ENCODE measurements at regions not wholly inside any gene's neighbourhood (a gene's known extent, or its start where the extent isn't known, plus 50 kb on each side); places are given as distances from the start of the nearest gene placed in this dataset.

GRCh38 chr9:115445655-115446054 lies 327.7 kb upstream of the TNC start:
- H3K9ac ChIP-seq (ENCODE audit: low read length), result no peak overlapping the region
- no peak overlapping the region for H2AFZ ChIP-seq (ENCODE audit: low read depth, low read length)
- no peaks in the 10 kb centered on the region for H3K36me3 ChIP-seq (replicated peaks; ENCODE audit: low read depth, low read length)
- no peaks in the 10 kb centered on the region for H4K20me1 ChIP-seq (ENCODE audit: insufficient read depth, low read length)
- H3K9me3 ChIP-seq (ENCODE audit: insufficient read depth, low read length), result no peaks in the 10 kb centered on the region
- H3K4me2 ChIP-seq (ENCODE audit: low read length), result no peak overlapping the region
- H3K27me3 ChIP-seq (ENCODE audit: low read depth, low read length), result no peaks in the 10 kb centered on the region
- TF ChIP-seq, protein P1, sequence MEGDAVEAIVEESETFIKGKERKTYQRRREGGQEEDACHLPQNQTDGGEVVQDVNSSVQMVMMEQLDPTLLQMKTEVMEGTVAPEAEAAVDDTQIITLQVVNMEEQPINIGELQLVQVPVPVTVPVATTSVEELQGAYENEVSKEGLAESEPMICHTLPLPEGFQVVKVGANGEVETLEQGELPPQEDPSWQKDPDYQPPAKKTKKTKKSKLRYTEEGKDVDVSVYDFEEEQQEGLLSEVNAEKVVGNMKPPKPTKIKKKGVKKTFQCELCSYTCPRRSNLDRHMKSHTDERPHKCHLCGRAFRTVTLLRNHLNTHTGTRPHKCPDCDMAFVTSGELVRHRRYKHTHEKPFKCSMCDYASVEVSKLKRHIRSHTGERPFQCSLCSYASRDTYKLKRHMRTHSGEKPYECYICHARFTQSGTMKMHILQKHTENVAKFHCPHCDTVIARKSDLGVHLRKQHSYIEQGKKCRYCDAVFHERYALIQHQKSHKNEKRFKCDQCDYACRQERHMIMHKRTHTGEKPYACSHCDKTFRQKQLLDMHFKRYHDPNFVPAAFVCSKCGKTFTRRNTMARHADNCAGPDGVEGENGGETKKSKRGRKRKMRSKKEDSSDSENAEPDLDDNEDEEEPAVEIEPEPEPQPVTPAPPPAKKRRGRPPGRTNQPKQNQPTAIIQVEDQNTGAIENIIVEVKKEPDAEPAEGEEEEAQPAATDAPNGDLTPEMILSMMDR (IDR thresholded peaks at IDR 0.05; ENCODE audit: low read depth, low read length), result no peak
- TF ChIP-seq EZH2phosphoT487 (IDR thresholded peaks at IDR 0.05; ENCODE audit: low read depth), result no peak
- H3K4me1 ChIP-seq (ENCODE audit: low read length), result no peaks in the 10 kb centered on the region
- H3K27ac ChIP-seq (ENCODE audit: low read length), result no peak overlapping the region
- H3K4me3 ChIP-seq (ENCODE audit: low read length), result no peak overlapping the region
- no peaks in the 10 kb centered on the region for H3K79me2 ChIP-seq (ENCODE audit: low read length)

DNA sequence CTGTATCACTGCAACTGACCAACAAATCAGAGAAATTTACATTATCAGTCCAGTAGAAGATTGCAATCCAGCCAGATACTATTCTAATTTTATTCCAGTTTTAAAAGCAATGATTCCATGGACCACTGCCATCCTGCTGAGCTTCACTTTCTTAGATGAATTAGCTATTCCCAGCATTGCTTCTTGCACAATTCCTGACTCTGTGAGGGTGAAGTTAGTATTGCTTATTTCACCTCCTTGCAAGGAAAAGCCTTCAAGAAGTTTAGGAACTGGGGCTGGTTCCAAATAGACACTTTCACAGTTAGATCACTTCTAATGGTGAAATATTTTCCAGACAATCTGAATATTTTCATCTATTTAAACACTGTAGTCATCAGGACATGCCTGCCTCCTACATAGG lies 338.6 kb upstream of the TNC start:
- H4K20me1 ChIP-seq (ENCODE audit: insufficient read depth, low read length), result no peaks in the 10 kb centered on the region
- H3K9ac ChIP-seq (ENCODE audit: low read length), result no peak overlapping the region
- H3K27me3 ChIP-seq (ENCODE audit: low read depth, low read length), result no peaks in the 10 kb centered on the region
- H3K4me1 ChIP-seq (ENCODE audit: low read length), result no peaks in the 10 kb centered on the region
- H3K4me3 ChIP-seq (ENCODE audit: low read length), result no peak overlapping the region
- H3K36me3 ChIP-seq (replicated peaks; ENCODE audit: low read depth, low read length), result no peaks in the 10 kb centered on the region
- H3K79me2 ChIP-seq (ENCODE audit: low read length), result no peaks in the 10 kb centered on the region
- no peak overlapping the region for H3K4me2 ChIP-seq (ENCODE audit: low read length)
- H3K27ac ChIP-seq (ENCODE audit: low read length), result no peak overlapping the region
- no peaks in the 10 kb centered on the region for H3K9me3 ChIP-seq (ENCODE audit: insufficient read depth, low read length)
- H2AFZ ChIP-seq (ENCODE audit: low read depth, low read length), result no peak overlapping the region
- TF ChIP-seq, protein P1 (IDR thresholded peaks at IDR 0.05; ENCODE audit: low read depth, low read length), result no peak
- TF ChIP-seq EZH2phosphoT487 (IDR thresholded peaks at IDR 0.05; ENCODE audit: low read depth), result no peak

DNA sequence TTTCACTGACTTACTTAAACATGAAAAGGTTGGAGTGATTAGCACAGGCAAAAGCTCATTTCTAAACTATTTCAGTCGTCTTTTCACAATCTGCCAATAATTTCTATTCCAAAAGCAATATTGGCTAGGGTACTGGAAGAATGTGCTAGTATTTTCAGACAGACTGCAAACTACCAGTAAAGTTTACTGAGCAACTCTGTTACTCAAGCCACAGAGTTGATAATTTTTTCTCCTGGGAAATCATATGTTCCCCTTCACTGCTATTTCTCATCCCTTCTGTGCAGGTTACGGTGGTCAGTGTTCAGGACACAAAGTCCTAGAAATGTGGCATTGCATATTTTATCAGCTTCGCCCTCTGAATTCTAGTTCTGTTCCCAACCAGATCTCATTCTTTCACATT lies 343.3 kb upstream of the TNC start:
- Histone ChIP-seq H3K36me3 (replicated peaks; ENCODE audit: low read depth, low read length) (no peaks in the 10 kb centered on the region), H3K79me2 (ENCODE audit: low read length) (no peaks in the 10 kb centered on the region), H3K27me3 (ENCODE audit: low read depth, low read length) (no peaks in the 10 kb centered on the region), H3K27ac (ENCODE audit: low read length) (no peak overlapping the region), H2AFZ (ENCODE audit: low read depth, low read length) (no peak overlapping the region), H3K4me1 (ENCODE audit: low read length) (no peaks in the 10 kb centered on the region), H3K4me2 (ENCODE audit: low read length) (no peak overlapping the region), H3K4me3 (ENCODE audit: low read length) (no peak overlapping the region), H3K9ac (ENCODE audit: low read length) (no peak overlapping the region), H3K9me3 (ENCODE audit: insufficient read depth, low read length) (no peaks in the 10 kb centered on the region), H4K20me1 (ENCODE audit: insufficient read depth, low read length) (no peaks in the 10 kb centered on the region)
- TF ChIP-seq, protein P1 (IDR thresholded peaks at IDR 0.05; ENCODE audit: low read depth, low read length), result no peak
- TF ChIP-seq EZH2phosphoT487 (IDR thresholded peaks at IDR 0.05; ENCODE audit: low read depth), result no peak

DNA sequence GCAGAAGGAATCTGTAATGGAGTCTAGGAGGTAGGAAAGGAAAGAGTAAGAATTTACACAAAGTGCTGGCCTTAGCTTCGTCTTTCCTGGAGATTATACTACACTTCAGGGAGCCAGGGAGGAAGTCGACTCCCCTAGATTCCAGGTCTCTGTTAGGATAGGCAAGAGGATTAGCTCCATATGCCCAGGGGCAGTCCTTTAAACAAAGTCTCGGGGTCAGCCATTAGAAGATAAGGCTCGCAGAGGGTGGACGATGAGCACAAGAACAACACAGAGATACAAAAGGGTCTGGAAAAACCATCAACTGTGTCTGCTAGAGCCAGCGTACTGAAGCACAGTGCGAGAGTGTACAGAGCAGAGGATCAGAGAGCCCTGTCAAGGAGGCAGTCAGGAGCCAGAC lies 344.7 kb upstream of the TNC start:
- Histone ChIP-seq H3K9me3 (ENCODE audit: insufficient read depth, low read length) (no peaks in the 10 kb centered on the region), H3K27me3 (ENCODE audit: low read depth, low read length) (no peaks in the 10 kb centered on the region), H3K4me3 (ENCODE audit: low read length) (no peak overlapping the region), H3K36me3 (replicated peaks; ENCODE audit: low read depth, low read length) (no peaks in the 10 kb centered on the region), H3K4me1 (ENCODE audit: low read length) (no peaks in the 10 kb centered on the region), H3K27ac (ENCODE audit: low read length) (no peak overlapping the region), H3K9ac (ENCODE audit: low read length) (no peak overlapping the region), H3K4me2 (ENCODE audit: low read length) (no peak overlapping the region), H2AFZ (ENCODE audit: low read depth, low read length) (no peak overlapping the region), H3K79me2 (ENCODE audit: low read length) (no peaks in the 10 kb centered on the region), H4K20me1 (ENCODE audit: insufficient read depth, low read length) (no peaks in the 10 kb centered on the region)
- no peak for TF ChIP-seq EZH2phosphoT487 (IDR thresholded peaks at IDR 0.05; ENCODE audit: low read depth)
- TF ChIP-seq, protein P1 (IDR thresholded peaks at IDR 0.05; ENCODE audit: low read depth, low read length), result no peak

Data from OCI-LY3 (cell line).